ENCODE measurements at regions not wholly inside any gene's neighbourhood (a gene's known extent, or its start where the extent isn't known, plus 50 kb on each side); places are given as distances from the start of the nearest gene placed in this dataset.

GRCh38 chr3:159252274-159252673 lies 450.4 kb downstream of the MFSD1 start:
- no peak for TF ChIP-seq POLR2A (IDR thresholded peaks at IDR 0.05; ENCODE audit: low read depth, low read length)
- TF ChIP-seq POLR2AphosphoS5 (IDR thresholded peaks at IDR 0.05; ENCODE audit: low read depth, low read length): no peak

Data from GM12892 (cell line).